SHP77 treated with DMSO at 0.1 percent for 48 hours (cell line): ENCODE measurements at regions not wholly inside any gene's neighbourhood (a gene's known extent, or its start where the extent isn't known, plus 50 kb on each side); places are given as distances from the start of the nearest gene placed in this dataset.
"Not testable (repeated sequence)": the region's sequence is repeated elsewhere in the genome, so short reads cannot be mapped to it uniquely, and the experiment has no call there.

Source experiments
- DNase-seq: peaks from one replicate; lab custom pipeline; 2025; lab: John Stamatoyannopoulos, UW

DNA sequence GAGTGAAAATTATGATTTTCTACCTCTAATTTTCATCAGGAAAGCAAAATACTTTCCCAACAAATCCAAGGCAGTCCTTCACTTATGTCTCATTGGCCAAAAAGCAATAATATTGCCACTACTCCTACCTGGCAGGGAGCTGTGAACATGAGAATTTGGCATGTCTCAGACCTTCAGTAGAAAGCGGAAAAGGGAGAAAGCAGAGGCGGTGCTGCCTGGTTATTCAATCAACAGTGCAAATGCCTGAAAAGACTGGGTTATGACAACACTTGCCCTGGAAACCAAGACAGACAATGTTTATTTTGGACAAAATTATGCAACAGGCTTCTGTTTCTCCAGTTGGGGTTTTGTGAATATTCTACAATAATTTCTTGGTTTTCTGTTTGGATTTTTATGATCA, 194.4 kb downstream of the TAF11L14 start:
- DNase-seq, result no peak

DNA sequence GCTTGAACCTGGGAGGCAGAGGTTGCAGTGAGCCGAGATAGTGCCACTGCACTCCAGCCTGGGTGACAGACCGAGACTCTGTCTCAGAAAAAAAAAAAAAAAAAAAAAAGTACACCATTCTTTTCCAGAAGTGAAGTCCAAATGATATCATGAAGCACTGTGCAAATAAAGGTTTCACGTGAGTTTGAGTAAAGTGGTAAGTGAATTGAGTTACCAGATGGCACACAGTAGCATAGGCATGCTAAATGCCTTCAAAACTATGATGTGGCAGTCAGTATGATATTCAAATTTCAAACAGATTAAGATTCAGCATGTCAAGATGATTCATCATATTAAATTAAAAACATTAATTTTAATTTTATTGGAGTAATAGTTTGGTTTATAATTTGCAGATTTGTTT, 195.2 kb downstream of the TAF11L14 start:
- DNase-seq, result no peak

DNA sequence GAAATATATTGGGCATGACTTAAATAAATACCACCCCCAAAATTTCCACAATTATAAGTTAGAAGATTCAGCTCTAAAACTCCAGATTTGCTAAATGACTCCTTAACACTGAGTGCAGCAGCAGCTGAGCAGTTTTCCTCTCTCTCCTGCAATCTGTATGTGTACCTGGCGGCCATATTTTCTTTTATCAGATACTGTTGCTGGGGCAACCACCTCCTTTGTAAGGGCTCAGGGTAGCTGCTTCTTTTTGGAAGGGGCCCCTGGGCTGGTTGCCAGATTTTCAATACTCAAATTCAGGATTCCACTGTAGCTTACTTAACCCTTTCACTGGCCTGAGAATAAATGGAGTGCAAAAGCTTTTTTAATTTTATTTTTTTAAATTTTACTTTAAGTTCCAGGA, 197.0 kb downstream of the TAF11L14 start:
- no peak for DNase-seq

DNA sequence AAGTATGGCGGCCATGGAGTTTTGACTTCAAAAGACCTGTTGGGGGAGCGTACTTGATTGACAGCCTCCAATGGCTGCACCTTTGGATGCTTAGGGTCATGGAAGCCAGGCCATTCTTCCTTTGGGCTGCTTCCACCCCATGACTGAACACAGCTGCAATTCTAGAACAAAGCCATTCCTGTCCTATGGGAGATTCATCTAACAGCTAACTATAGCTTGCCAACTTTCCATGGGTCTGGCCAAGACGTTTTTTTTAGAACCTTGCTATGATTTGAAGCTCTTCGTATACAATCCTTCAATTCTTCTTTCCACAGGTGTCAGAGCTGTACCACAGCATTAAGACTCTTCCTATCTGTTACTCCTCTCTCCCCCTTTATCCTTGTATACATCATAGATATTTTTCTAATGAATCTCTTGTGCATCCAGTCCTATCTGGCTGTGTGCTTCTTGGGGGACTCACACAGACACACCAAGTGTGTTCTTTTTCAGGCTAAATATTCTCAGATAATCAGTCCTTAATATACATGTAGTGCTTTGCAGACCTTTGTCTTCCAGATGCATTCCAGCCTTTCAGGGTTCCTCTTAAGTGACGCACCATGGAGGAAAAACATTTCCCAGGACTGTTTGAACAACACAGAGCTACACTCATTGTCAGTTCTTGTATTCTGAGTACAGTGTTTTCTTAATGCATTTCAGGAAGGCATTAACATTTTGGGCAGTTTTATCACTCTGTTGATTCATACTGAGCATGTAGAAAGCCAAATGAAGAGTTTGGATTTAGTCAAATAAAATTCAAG, 198.9 kb downstream of the TAF11L14 start:
- no peak for DNase-seq

DNA sequence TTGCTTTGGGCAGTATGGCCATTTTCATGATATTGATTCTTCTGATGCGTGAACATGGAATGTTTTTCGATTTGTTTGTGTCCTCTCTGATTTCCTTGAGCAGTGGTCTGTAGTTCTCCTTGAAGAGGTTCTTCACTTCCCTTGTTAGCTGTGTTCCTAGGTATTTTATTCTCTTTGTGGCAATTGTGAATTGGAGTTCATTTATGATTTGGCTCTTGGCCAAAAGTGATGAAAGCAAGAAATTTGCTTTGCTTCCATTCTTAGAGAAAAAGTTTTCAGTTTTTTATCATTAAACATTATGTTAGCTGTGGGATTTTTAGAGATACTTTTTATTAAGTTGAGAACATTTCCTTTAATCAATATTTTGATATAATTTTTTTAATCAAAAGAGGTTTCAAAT, 203.5 kb downstream of the TAF11L14 start:
- DNase-seq, result no peak

DNA sequence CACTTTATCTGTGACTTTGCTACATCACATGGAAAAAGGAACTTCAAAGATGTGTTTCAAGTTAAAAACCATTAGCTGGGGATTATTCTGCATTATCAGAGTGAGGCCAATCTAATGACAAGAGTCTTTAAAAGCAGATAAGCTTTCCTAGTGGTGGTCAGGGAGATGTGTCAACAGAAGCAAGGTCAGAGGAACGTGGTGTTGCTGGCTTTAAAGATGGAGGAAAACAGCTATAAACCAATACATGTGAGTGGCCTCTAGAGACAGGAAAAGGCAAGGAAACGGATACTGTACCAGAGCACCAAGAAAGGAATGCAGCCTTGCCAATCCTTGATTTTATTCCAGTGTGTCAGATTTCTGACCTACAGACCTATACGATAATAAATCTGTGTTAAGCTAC, 204.2 kb downstream of the TAF11L14 start:
- no peak for DNase-seq

DNA sequence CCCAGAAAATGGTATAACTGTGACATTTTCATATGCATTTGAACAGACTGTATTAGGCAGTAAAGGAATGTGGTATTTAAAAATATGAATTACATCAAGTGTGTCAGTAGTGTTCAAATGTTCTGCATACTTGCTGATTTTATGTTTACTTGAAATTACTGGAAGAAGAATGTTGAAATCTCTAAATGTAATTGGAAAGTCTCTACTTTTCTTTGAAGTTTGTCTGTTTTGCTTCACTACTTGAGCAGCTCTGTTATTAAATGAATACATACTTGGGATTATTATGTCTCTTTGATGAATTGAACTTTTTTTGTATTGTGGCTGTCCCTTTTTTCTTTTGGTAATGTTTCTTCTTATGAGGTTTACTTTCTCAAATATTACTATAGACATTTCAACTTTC, 205.6 kb downstream of the TAF11L14 start:
- DNase-seq, result no peak

DNA sequence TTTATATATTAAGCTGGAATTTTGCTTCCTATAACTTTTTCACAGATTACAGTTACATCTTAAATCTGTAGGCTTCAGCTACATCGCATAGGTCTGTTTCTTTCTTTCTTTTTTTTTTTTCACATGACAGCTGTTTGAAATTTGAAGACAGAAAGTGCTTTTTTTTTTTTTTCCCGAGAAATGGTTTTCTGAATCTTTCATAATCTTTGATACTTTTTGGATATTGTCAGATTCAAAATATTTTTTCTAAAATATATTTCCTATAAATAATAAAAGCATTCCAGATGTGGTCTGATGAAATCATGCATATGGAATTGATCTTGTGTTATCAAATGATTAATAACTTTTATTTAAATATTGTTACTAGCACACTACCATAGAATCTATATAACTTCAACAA, 212.2 kb downstream of the TAF11L14 start:
- no peak for DNase-seq

DNA sequence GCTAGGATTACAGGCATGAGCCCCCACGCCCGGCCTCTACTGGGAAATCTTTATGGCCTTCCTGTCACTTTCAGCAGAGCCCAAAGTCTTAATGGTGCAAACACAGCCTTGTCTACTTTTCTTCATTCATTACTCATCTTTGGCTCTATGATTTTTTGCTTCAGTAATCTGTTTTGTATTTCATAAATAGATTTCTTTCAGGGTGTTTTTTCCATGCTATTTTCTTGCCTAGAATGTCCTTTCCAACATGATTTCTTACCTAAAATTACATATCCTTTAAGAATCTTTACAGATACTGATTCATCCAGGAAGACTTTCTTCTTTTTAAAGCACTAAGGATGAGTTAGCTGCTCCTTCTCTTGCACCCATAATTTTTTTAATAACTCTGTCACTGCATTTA, 213.0 kb downstream of the TAF11L14 start:
- DNase-seq, result no peak

DNA sequence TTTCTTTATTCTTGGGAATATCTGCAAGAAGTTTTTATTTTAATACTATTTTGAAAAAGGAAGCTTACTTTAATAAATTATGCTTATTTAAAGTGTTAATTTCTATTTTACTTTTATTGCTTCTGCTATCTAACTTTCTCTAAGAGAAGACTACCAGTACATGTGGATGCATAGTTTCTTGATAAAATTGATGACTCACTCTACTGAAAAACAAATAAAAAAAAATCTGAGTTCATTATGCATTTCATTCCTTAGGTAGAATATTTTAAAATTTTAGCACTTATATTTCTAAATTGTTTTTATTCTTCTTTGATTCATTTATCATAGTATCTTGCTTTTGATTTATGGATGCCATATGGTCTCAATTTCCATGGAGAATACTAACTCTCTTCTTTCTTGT, 217.9 kb downstream of the TAF11L14 start:
- no peak for DNase-seq

DNA sequence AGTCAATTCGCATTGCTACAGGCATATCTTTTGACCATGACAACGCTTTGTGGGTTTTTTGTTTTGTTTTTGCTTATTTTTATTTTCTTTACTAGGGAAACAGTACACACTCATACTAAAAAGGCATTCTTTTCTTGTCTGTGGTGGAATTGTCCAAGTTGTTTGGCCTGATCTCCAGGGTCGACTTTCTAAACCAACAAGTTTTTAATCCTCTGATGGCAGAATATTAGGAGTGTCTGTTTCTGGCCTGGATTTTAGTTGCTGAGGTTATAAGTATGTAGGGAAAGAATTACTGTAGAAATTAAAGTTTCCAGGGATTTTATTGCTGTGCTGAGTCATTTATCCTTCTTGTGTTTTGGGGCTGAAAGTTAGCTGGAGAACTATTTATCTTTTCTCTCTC, 218.5 kb downstream of the TAF11L14 start:
- no peak for DNase-seq

DNA sequence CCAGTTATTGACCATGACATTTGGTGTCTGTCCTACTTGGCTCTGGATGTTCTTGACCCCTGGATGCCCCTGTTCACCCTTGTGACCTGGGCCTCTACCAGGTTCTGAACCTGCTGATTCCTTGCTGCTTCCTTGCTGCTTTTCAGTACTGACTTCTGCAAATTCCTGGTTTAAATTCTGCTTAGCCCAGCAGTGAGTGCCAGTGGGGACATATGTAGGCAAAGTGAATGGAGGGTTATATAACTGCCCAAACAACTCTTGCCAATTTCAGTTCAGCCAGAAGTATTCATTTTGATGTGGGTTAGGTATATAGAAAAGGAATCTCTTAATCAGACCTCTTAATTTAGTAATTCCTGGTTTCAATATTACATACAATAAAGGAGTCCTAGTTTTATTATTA, 220.6 kb downstream of the TAF11L14 start:
- no peak for DNase-seq

DNA sequence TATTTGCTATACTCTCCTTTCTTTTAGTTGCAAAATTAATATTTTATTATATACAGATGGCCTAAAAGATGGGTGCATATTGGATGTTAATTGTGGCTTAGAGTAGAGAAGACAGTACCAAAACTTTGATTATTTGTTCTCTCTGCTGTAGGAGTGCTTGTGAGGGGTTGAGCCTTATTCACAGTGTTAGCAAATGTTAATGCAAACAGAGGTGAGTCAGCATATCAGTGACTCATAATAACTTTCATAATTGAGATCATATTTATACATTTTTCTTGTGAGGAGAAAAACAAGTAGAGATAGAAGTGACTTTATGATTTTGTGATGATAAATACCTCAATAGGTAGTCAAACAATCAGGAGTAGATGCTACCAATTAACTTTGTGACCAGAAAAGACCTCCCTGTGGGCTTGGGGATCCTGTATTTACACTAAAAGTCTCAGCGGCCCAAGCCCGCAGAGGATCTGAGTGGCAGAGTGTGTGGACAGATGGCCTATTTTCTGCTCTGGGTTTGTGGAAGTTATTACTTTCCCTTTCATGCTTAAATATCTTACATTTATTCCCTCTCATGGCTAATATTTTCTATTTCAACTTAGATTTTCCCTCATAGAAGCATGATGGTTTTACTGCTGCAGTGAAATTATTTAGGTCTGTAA, 226.5 kb downstream of the TAF11L14 start:
- DNase-seq, result no peak

DNA sequence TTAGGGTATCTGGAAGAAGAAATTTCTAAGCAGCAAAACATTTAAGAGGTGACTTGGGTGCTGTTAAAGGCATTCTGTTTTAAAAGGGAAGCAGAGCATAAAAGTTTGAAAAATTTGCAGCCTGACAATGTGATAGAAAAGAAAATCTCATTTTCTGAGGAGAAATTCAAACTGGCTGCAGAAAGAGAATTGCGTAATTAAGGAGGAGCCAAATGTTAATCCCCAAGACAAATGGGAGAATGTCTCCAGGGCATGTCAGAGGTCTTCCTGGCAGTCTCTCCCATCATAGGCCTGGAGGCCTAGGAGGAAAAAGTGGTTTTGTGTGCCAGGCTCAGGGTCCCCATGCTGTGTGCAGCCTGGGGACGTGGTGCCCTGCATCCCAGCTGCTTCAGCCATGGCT, 230.6 kb downstream of the TAF11L14 start:
- DNase-seq, result not testable (repeated sequence)

DNA sequence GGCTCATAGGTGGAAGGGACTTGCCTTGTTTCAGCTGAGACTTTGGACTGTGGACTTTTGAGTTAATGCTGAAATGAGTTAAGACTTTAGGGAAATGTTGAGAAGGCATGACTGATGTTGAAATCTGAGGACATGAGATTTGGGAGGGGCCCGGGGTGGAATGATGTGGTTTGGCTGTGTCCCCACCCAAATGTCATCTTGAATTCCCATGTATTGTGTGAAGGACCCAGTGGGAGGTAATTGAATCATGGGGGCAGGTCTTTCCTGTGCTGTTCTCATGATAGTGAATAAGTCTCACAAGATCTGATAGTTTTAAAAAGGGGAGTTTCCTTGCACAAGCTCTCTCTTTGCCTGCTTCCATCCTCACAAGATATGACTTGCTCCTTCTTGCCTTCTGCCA, 231.7 kb downstream of the TAF11L14 start:
- DNase-seq, result not testable (repeated sequence)

DNA sequence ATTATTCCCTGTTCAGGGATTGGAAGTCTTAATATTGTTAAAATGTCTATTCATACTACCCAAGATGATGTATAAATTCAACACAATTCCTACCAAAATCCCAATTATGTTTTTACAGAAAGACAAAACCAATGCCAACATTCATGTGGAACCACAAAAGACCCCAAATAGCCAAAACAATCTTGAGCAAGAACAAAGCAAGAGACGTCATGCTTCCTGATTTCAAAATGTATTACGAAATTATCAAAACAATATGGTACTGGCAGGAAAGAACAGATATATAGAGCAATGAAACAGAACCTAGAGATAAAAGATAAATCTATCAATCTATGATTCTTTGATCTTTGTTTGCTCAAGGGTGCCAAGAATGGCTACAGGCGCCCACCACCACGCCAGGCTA, 237.9 kb downstream of the TAF11L14 start:
- DNase-seq, result no peak

DNA sequence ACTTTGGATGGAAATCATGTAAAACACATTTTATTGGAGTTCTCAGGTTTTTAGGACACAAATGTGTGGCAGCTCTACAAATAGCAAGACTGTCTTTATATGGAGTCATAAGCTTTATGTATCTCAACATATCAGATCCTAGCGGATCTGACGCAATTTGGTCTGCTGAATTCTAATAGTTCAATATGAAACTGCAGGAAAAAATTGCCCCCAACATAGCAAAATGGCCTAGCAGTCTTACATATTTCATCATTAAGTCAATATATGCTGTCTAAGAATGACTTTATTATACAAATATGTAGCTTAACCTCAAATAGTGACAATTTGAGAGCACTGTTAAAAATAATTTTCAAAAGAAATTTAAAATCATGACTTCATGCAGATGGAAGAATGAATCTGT, 244.3 kb downstream of the TAF11L14 start:
- no peak for DNase-seq

DNA sequence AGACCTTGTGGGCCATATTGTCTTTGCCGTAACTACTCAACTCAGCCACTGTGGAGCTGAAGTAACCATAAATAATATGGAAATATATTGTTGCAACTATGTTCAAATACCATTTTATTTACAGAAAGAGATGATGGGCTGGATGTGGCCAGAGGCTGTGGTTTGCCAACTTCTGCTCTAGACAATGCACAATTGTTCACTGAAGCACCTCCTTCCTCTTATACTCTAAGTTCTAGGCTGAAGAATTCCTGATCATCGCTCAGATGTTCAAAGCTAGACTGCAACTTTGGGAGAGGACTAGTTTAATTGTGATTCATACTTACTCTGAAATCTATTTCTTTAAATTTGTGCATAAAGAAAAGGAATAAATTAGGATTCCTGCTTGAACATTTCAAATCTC, 245.0 kb downstream of the TAF11L14 start:
- no peak for DNase-seq

DNA sequence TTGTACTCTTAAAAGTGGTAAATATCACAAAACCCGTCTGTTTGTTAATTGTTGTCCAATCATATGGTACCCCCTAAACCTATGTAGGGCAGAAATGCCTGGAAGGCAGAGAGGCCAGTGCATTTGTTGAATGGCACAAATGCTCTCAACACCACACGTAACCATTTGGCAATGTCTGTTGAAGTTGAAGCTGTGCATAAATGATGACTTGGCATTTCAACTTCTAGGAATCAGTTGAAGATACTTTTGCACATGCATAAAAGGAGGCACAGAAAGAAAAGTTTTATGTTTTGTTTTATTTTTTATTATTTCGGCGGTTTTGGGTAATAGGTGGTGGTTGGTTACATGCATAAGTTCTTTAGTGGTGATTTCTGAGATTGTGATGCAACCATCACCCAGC, 246.6 kb downstream of the TAF11L14 start:
- no peak for DNase-seq

DNA sequence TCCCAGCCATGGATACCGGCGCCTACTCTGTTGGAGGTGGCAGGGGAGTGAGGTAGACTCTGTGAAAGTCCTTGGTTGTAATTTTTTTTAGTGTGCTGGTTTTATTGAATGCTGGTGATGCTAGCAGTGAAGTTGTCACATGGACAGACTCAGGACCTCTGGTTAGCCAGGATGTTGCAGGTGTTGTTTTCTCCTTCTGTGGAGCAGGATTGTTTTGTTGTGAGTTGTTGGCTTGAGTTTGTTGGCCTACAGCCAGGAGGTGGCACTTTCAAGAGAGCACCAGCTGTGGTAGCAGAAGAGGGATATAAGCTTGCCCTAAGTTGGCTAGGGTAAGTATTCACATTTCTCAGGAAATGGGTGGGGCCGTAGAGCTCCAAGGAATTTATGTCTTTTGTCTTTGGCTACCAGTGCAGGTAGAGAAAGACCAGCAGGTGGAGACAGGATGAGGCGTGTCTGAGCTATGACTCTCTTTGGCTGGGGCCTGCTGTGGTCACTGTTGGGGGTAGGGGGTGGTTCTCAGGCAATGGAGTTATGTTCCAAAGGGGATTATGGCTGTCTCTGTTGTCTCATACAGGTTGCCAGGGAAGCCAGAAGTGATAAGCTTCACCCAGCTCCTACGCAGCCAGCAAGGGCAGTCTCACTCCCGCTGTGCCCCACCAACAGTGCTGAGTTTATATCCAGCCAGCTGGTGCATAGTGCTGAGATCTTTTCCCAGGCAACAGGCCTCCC, 248.7 kb downstream of the TAF11L14 start:
- DNase-seq, result no peak

DNA sequence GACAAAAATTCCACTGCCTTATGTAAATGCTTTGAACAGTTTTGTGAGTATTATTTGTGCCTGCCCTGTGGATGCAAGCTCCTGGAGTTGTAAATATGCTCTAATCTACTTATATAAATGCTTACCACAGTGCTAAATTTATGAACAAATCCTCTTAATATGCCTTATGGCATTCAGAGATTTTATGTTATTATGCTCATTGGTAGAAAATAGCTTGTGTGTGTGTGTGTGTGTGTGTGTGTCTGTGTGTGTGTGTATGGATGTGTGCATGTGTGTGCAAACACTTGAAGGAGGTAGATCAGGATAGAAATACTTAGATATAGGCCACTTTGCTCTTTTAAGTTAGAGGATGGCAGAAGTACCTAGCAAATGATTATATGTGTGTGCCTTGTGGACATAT, 253.9 kb downstream of the TAF11L14 start:
- no peak for DNase-seq

DNA sequence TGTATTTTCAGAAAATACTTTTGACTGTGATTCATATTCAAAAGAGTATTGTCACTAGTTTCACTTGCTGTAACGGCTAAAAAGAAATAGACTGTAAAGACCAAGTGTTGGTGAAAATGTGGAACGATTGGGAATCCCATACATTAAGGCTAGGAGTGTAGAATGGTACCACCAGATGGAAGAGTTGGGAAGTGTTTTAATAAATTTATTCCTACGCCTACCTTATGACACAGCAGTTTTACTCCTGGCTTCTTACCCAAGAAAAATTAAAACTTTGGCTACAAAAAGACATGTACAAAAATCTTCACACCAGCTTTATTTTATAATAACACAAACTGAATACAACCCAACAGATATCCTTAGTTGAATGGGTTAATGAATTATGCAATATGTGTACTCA, 256.2 kb downstream of the TAF11L14 start:
- DNase-seq, result no peak

DNA sequence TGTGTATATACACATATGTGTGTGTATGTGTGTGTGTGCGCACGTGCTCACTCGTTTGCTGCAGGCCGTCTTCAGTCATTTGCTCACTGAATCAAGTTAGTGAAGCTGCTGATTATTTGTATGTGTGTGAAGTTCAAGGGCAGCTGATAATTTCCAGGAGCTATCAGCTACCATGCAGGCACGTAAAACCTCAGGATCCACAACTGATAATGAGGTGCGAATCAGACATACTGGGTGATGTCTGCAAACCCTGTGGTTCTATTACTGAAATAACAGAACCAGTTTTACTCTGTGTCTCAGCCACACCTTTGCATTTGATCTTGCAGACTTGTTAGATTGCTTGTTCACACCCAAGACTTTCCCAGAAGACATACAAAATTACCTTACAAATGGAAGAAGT, 257.6 kb downstream of the TAF11L14 start:
- DNase-seq, result no peak
